Mesendoderm (in vitro differentiated cells): ENCODE measurements at regions not wholly inside any gene's neighbourhood (a gene's known extent, or its start where the extent isn't known, plus 50 kb on each side); places are given as distances from the start of the nearest gene placed in this dataset.

Experiments
- DNase-seq: peaks from one replicate; pipeline ENCODE4 v3.0.0; 2013
- H2AK5ac ChIP-seq: 2 replicates; pipeline ENCODE4 v1.6.1; 2013; ENCODE audit warnings: low read length, inconsistent platforms
- H2BK120ac ChIP-seq: 2 replicates; pipeline ENCODE4 v1.6.1; 2013; ENCODE audit warnings: low read depth, mild to moderate bottlenecking, low read length, moderate library complexity, mixed read lengths
- H2BK15ac ChIP-seq: replicated peaks from 2 replicates; pipeline ENCODE4 v1.6.1; 2013; ENCODE audit warnings: low read depth, mild to moderate bottlenecking, moderate library complexity
- H2BK5ac ChIP-seq: 2 replicates; pipeline ENCODE4 v1.6.1; 2013; ENCODE audit warnings: low read length, inconsistent platforms
- H3K18ac ChIP-seq: 2 replicates; pipeline ENCODE4 v1.6.1; 2013; ENCODE audit warnings: mild to moderate bottlenecking, low read length, mixed read lengths
- H3K23ac ChIP-seq: one replicate; pipeline ENCODE4 v1.6.1; 2013; ENCODE audit warnings: low read length
- H3K27ac ChIP-seq: 2 replicates; pipeline ENCODE4 v1.5.1; 2013; ENCODE audit warnings: low read depth, mild to moderate bottlenecking, inconsistent platforms, low read length, moderate library complexity
- H3K27me3 ChIP-seq: 2 replicates; pipeline ENCODE4 v1.6.1; 2013; ENCODE audit warnings: low read length, control low read depth, mild to moderate bottlenecking, inconsistent platforms; ENCODE audit not compliant: insufficient read depth, poor library complexity
- H3K36me3 ChIP-seq: 2 replicates; pipeline ENCODE4 v1.6.1; 2013; ENCODE audit warnings: low read length, inconsistent platforms; ENCODE audit not compliant: control insufficient read depth, insufficient read depth
- H3K4ac ChIP-seq: one replicate; pipeline ENCODE4 v1.6.1; 2013; ENCODE audit warnings: low read depth, mild to moderate bottlenecking, low read length, moderate library complexity
- H3K4me1 ChIP-seq: 2 replicates; pipeline ENCODE4 v1.6.1; 2013; ENCODE audit warnings: low read depth, low read length, inconsistent platforms; ENCODE audit not compliant: control insufficient read depth
- H3K4me2 ChIP-seq: 2 replicates; pipeline ENCODE4 v1.6.1; 2013; ENCODE audit warnings: low read length
- H3K4me3 ChIP-seq: 2 replicates; pipeline ENCODE4 v1.5.1; 2013; ENCODE audit warnings: mild to moderate bottlenecking, low read length
- H3K56ac ChIP-seq: one replicate; pipeline ENCODE4 v1.6.1; 2013; ENCODE audit warnings: low read length
- H3K79me1 ChIP-seq: 2 replicates; pipeline ENCODE4 v1.6.1; 2013; ENCODE audit warnings: low read length, inconsistent platforms
- H3K79me2 ChIP-seq: 2 replicates; pipeline ENCODE4 v1.6.1; 2013; ENCODE audit warnings: mild to moderate bottlenecking, low read length; ENCODE audit not compliant: control insufficient read depth, insufficient read depth
- H3K9ac ChIP-seq: 2 replicates; pipeline ENCODE4 v1.6.1; 2013; ENCODE audit warnings: low read length, inconsistent platforms
- H4K5ac ChIP-seq: one replicate; pipeline ENCODE4 v1.6.1; 2013; ENCODE audit warnings: low read length
- H4K8ac ChIP-seq: one replicate; pipeline ENCODE4 v1.6.1; 2013; ENCODE audit warnings: low read depth, mild to moderate bottlenecking, control low read depth, low read length, moderate library complexity
- WGBS: extraction: QIAGEN DNeasy Blood & Tissue Kit; methylation state at CpG from one replicate; pipeline ENCODE4 v1.1.7; 2013; ENCODE audit warnings: low lambda C conversion rate, missing lambda C conversion rate; ENCODE audit not compliant: insufficient coverage; ENCODE audit errors: extremely low coverage; 5-methylcytosine and 5-hydroxymethylcytosine counted together

DNA sequence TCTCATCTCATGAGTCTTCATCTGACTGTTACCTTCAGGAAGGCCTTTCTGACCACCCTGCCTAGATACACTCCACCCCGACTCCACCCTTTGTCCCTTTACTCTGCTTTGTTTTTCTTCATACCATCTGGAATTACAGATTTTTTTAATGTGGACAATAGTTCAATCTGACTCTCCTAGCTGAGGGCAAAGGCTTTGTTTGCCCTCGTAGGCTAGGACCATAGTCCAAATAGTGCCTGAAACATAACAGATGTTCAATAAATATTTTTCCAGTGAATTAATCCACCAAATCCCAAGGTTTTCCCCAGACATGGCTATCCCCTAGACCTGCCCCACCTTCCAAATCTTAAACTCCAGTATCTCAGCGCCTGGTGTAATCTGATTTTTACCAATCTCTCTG is 176.5 kb upstream of the GJB5 start:
- Histone ChIP-seq H2BK120ac (no peak overlapping the region), H3K9ac (no peak overlapping the region), H3K27ac (no peak overlapping the region), H3K23ac (no peak overlapping the region), H2AK5ac (no peak overlapping the region), H3K4ac (no peak overlapping the region), H3K4me3 (no peak overlapping the region), H3K27me3 (no peaks in the 10 kb centered on the region), H2BK5ac (no peak overlapping the region), H3K36me3 (no peaks in the 10 kb centered on the region), H4K5ac (no peak overlapping the region), H3K18ac (no peak overlapping the region), H4K8ac (no peak overlapping the region), H3K4me1 (no peaks in the 10 kb centered on the region), H2BK15ac (no peak overlapping the region), H3K4me2 (no peak overlapping the region), H3K79me2 (no peaks in the 10 kb centered on the region), H3K56ac (no peak overlapping the region), H3K79me1 (no peaks in the 10 kb centered on the region)
- DNase-seq = no peak
- no CpG with 5 or more reads among the region's 3 CpGs for WGBS

DNA sequence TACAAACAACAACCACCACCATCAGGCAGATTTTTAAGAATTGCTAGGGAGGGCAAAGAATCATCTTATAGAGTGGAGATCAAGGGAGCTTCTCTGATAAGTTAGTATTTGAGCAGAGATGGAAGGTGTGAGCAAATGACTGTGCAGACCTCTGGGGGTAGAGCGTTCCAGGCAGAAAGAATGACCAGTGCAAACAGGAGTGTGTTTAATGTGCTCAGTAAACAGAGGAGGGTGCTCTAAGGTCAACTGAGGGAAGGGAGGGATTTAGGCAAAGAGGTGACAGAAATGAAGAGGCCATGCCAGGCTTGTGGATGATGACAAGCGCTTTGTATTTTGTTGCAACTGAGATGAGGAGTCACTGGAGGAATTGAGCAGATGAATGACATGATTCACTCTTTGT is 172.5 kb upstream of the GJB5 start:
- no CpG with 5 or more reads among the region's 2 CpGs for WGBS
- Histone ChIP-seq H2AK5ac (no peak overlapping the region), H3K4me3 (no peak overlapping the region), H3K27ac (no peak overlapping the region), H2BK5ac (no peak overlapping the region), H3K9ac (no peak overlapping the region), H3K79me2 (no peaks in the 10 kb centered on the region), H2BK15ac (no peak overlapping the region), H3K23ac (no peak overlapping the region), H2BK120ac (no peak overlapping the region), H4K5ac (no peak overlapping the region), H3K18ac (no peak overlapping the region), H3K4me1 (no peaks in the 10 kb centered on the region), H3K4me2 (no peak overlapping the region), H4K8ac (no peak overlapping the region), H3K4ac (no peak overlapping the region), H3K36me3 (no peaks in the 10 kb centered on the region), H3K56ac (no peak overlapping the region), H3K27me3 (no peaks in the 10 kb centered on the region), H3K79me1 (no peaks in the 10 kb centered on the region)
- DNase-seq = no peak

DNA sequence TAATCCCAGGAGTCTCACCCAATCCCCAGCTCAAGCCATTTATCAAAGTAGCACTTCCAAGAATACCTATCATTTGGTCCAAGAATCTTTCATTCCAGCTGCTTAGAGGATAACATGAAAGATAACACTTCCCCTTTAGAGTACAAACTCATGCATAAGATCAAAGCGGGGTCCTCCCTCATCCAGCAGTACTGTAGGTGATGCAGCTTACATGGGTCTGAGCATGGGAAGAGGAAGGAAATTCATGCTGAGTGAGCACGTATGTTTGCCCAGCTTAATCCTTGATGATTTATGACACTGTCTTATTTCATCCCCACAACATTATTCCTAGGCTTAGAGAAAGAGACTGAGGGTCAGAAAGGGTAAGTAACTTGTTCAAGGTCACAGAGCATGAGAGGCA is 167.1 kb upstream of the GJB5 start:
- no peak overlapping the region for H3K4me3 ChIP-seq
- H4K8ac ChIP-seq = no peak overlapping the region
- H2BK15ac ChIP-seq = no peak overlapping the region
- no peak overlapping the region for H3K56ac ChIP-seq
- no peaks in the 10 kb centered on the region for H3K36me3 ChIP-seq
- H2AK5ac ChIP-seq = no peak overlapping the region
- H3K79me1 ChIP-seq = no peaks in the 10 kb centered on the region
- H4K5ac ChIP-seq = no peak overlapping the region
- no CpG with 5 or more reads among the region's 2 CpGs for WGBS
- H3K79me2 ChIP-seq = no peaks in the 10 kb centered on the region
- no peaks in the 10 kb centered on the region for H3K27me3 ChIP-seq
- H3K23ac ChIP-seq = no peak overlapping the region
- H2BK5ac ChIP-seq = no peak overlapping the region
- H3K27ac ChIP-seq = no peak overlapping the region
- no peak overlapping the region for H3K4me2 ChIP-seq
- no peaks in the 10 kb centered on the region for H3K4me1 ChIP-seq
- DNase-seq = no peak
- H3K4ac ChIP-seq = no peak overlapping the region
- H2BK120ac ChIP-seq = no peak overlapping the region
- no peak overlapping the region for H3K9ac ChIP-seq
- no peak overlapping the region for H3K18ac ChIP-seq

DNA sequence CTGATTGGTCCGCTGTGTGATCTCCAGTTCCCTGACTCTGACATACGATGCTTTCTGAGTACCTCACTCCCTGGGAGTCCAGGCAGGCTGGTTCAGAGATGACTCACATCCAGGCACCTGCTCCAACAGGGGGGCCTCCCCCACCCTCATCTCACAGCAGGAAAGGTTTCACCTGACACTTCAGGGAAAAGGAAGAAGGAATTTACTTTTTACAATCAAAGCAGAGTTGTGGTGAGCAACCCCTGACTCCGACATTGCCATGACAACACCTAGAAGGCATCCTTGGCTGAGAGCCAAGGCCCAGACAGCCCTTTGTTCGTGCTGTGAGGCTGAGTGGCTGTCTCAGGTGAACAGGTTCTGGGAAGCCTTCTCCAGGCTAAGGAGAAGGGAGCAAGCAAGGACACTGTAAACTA is 164.6 kb upstream of the GJB5 start:
- Histone ChIP-seq H3K36me3 (no peaks in the 10 kb centered on the region), H3K23ac (no peak overlapping the region), H4K5ac (no peak overlapping the region), H3K4me1 (no peaks in the 10 kb centered on the region), H2BK120ac (no peak overlapping the region), H3K4ac (no peak overlapping the region), H3K79me1 (no peaks in the 10 kb centered on the region), H3K79me2 (no peaks in the 10 kb centered on the region), H3K4me2 (no peak overlapping the region), H3K56ac (no peak overlapping the region), H3K27ac (no peak overlapping the region), H3K4me3 (no peak overlapping the region), H4K8ac (no peak overlapping the region), H2BK5ac (no peak overlapping the region), H2BK15ac (no peak overlapping the region), H3K27me3 (no peaks in the 10 kb centered on the region), H2AK5ac (no peak overlapping the region), H3K18ac (no peak overlapping the region), H3K9ac (no peak overlapping the region)
- WGBS = no CpG with 5 or more reads among the region's 4 CpGs
- DNase-seq = peak; percentile 82

DNA sequence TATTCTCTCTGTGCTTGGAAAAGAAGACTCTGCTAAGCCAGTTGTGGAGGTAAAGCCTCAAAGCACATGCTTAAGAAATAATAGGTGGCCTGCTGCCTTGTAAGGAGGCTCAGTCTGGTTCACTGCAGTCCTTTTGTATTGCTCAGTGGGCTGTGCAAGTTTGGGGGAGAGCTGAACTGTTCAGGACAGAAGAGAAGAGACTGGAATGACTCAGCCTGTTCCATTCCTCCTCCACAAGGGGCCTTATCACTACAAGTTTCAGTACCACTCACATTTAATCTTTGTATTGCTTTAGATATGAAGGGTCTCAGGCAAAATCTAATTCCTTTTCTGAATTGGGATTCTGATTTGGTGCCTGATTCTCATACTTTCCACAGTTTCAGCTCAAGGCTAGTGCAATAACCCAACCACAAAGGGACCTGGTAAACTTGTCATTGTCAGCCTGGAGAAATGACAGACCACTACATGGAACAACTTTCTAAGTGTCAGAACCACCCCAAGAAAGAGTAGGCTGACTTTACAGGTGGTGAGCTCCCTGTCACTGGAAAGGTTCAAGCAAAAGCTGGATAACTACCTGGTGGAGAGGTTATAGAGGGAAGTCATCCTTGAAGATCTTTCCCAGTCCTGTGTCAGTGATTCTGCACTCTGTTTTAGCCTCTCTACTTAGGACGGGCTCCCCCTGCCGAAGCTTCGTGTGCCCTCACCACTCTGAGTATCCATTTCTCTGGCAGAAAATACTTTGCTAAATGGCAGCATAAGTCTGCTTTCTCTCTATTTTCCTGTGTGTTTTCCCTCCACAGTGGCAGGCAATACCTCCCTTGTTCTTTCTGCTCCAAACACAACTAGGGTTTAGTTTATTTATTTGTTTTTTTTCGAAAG is 162.9 kb upstream of the GJB5 start:
- no peaks in the 10 kb centered on the region for H3K36me3 ChIP-seq
- H3K4me3 ChIP-seq = no peak overlapping the region
- no peak for DNase-seq
- H3K4me2 ChIP-seq = no peak overlapping the region
- no peaks in the 10 kb centered on the region for H3K79me2 ChIP-seq
- H3K79me1 ChIP-seq = no peaks in the 10 kb centered on the region
- H2BK120ac ChIP-seq = no peak overlapping the region
- WGBS = no CpG with 5 or more reads among the region's 4 CpGs
- no peak overlapping the region for H3K56ac ChIP-seq
- no peak overlapping the region for H3K27ac ChIP-seq
- no peak overlapping the region for H2AK5ac ChIP-seq
- no peak overlapping the region for H3K18ac ChIP-seq
- H3K27me3 ChIP-seq = no peaks in the 10 kb centered on the region
- no peak overlapping the region for H3K9ac ChIP-seq
- no peaks in the 10 kb centered on the region for H3K4me1 ChIP-seq
- H4K8ac ChIP-seq = no peak overlapping the region
- no peak overlapping the region for H2BK15ac ChIP-seq
- no peak overlapping the region for H3K4ac ChIP-seq
- no peak overlapping the region for H3K23ac ChIP-seq
- no peak overlapping the region for H2BK5ac ChIP-seq
- no peak overlapping the region for H4K5ac ChIP-seq
